ENCODE measurements at regions not wholly inside any gene's neighbourhood (a gene's known extent, or its start where the extent isn't known, plus 50 kb on each side); places are given as distances from the start of the nearest gene placed in this dataset.
"Not testable (repeated sequence)": the region's sequence is repeated elsewhere in the genome, so short reads cannot be mapped to it uniquely, and the experiment has no call there.

GRCh38 chr5:128730021-128730420 lies 192.0 kb upstream of the FBN2 start:
- not testable (repeated sequence) for DNase-seq (ENCODE audit: low read depth in 2 of 2)

GRCh38 chr5:128735656-128736055 lies 197.6 kb upstream of the FBN2 start:
- not testable (repeated sequence) for DNase-seq (ENCODE audit: low read depth in 2 of 2)

GRCh38 chr5:128736553-128736952 lies 198.5 kb upstream of the FBN2 start:
- DNase-seq (ENCODE audit: low read depth in 2 of 2) = no peak

GRCh38 chr5:128749136-128749898 lies 211.3 kb upstream of the FBN2 start:
- no peak for DNase-seq (ENCODE audit: low read depth in 2 of 2)

GRCh38 chr5:128750155-128750554 lies 212.1 kb upstream of the FBN2 start:
- DNase-seq (ENCODE audit: low read depth in 2 of 2) = no peak

- no peak for DNase-seq (ENCODE audit: low read depth in 2 of 2)
Observed at GRCh38 chr5:128757196-128757959, 207.9 kb upstream of the SLC27A6 start.

- no peak for DNase-seq (ENCODE audit: low read depth in 2 of 2)
Observed at GRCh38 chr5:128762661-128763306, 202.5 kb upstream of the SLC27A6 start.

- DNase-seq (ENCODE audit: low read depth in 2 of 2) = no peak
Observed at GRCh38 chr5:128763321-128763720, 202.0 kb upstream of the SLC27A6 start.

GRCh38 chr5:128764601-128765310 lies 200.5 kb upstream of the SLC27A6 start:
- no peak for DNase-seq (ENCODE audit: low read depth in 2 of 2)

- no peak for DNase-seq (ENCODE audit: low read depth in 2 of 2)
Observed at GRCh38 chr5:128765448-128766061, 199.7 kb upstream of the SLC27A6 start.

GRCh38 chr5:128766406-128766805 lies 198.9 kb upstream of the SLC27A6 start:
- no peak for DNase-seq (ENCODE audit: low read depth in 2 of 2)

- DNase-seq (ENCODE audit: low read depth in 2 of 2) = no peak
Observed at GRCh38 chr5:128770907-128771306, 194.4 kb upstream of the SLC27A6 start.

- DNase-seq (ENCODE audit: low read depth in 2 of 2) = no peak
Observed at GRCh38 chr5:128772356-128772755, 192.9 kb upstream of the SLC27A6 start.

- DNase-seq (ENCODE audit: low read depth in 2 of 2) = no peak
Observed at GRCh38 chr5:128773378-128773777, 191.9 kb upstream of the SLC27A6 start.

GRCh38 chr5:128774605-128775004 lies 190.7 kb upstream of the SLC27A6 start:
- DNase-seq (ENCODE audit: low read depth in 2 of 2) = no peak

GRCh38 chr5:128775558-128775957 lies 189.7 kb upstream of the SLC27A6 start:
- DNase-seq (ENCODE audit: low read depth in 2 of 2) = no peak

GRCh38 chr5:128777052-128777451 lies 188.2 kb upstream of the SLC27A6 start:
- DNase-seq (ENCODE audit: low read depth in 2 of 2) = no peak

- DNase-seq (ENCODE audit: low read depth in 2 of 2) = no peak
Observed at GRCh38 chr5:128778474-128778873, 186.8 kb upstream of the SLC27A6 start.

- DNase-seq (ENCODE audit: low read depth in 2 of 2) = no peak
Observed at GRCh38 chr5:128782446-128782845, 182.8 kb upstream of the SLC27A6 start.

GRCh38 chr5:128784726-128785125 lies 180.6 kb upstream of the SLC27A6 start:
- no peak for DNase-seq (ENCODE audit: low read depth in 2 of 2)

GRCh38 chr5:128791312-128791711 lies 174.0 kb upstream of the SLC27A6 start:
- DNase-seq (ENCODE audit: low read depth in 2 of 2) = no peak

- DNase-seq (ENCODE audit: low read depth in 2 of 2) = no peak
Observed at GRCh38 chr5:128796506-128796905, 168.8 kb upstream of the SLC27A6 start.

All from stimulated activated CD8-positive, alpha-beta memory T cell treated with anti-CD3 and anti-CD28 coated beads, Interleukin-7, amount 100 ng/mL, for 4 hours (primary cell).